ENCODE measurements at regions not wholly inside any gene's neighbourhood (a gene's known extent, or its start where the extent isn't known, plus 50 kb on each side); places are given as distances from the start of the nearest gene placed in this dataset.

GRCh38 chr12:58801986-58802385, 118.3 kb downstream of the LRIG3 start:
- POLR2A ChIA-PET = no interaction called here
- H3K4me3 ChIP-seq (ENCODE audit: low read length) = no peak overlapping the region
- H3K4me1 Mint-ChIP-seq (ENCODE audit: low read depth) = no peaks in the 10 kb centered on the region
- no peaks in the 10 kb centered on the region for H3K36me3 Mint-ChIP-seq (ENCODE audit: low read depth)
- H3K9me3 ChIP-seq (ENCODE audit: control insufficient read depth in 1 of 2, insufficient read depth in 1 of 2, low read length in 2 of 2) = peaks cover 0 to 4% of the 10 kb centered on the region in 2 experiments
- peaks cover 4% of the 10 kb centered on the region for H3K9me3 Mint-ChIP-seq
- H3K27ac Mint-ChIP-seq = no peak overlapping the region
- DNase-seq = no peak
- no peaks in the 10 kb centered on the region for H3K4me1 ChIP-seq (ENCODE audit: insufficient read depth, low read length)
- TF ChIP-seq, protein P1, sequence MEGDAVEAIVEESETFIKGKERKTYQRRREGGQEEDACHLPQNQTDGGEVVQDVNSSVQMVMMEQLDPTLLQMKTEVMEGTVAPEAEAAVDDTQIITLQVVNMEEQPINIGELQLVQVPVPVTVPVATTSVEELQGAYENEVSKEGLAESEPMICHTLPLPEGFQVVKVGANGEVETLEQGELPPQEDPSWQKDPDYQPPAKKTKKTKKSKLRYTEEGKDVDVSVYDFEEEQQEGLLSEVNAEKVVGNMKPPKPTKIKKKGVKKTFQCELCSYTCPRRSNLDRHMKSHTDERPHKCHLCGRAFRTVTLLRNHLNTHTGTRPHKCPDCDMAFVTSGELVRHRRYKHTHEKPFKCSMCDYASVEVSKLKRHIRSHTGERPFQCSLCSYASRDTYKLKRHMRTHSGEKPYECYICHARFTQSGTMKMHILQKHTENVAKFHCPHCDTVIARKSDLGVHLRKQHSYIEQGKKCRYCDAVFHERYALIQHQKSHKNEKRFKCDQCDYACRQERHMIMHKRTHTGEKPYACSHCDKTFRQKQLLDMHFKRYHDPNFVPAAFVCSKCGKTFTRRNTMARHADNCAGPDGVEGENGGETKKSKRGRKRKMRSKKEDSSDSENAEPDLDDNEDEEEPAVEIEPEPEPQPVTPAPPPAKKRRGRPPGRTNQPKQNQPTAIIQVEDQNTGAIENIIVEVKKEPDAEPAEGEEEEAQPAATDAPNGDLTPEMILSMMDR (IDR thresholded peaks at IDR 0.05) = no peak
- no peaks in the 10 kb centered on the region for H3K27me3 ChIP-seq (ENCODE audit: control insufficient read depth in 1 of 2, insufficient read depth in 2 of 2, low read length in 2 of 2)
- no peaks in the 10 kb centered on the region for H3K36me3 ChIP-seq (ENCODE audit: insufficient read depth, low read length)
- CTCF ChIA-PET = no interaction called here
- H3K27me3 Mint-ChIP-seq = no peaks in the 10 kb centered on the region
- intact Hi-C loops (cut with DNase I, micrococcal nuclease) = no loop called here
- H3K4me3 Mint-ChIP-seq = no peak overlapping the region
- no peak for ATAC-seq (ENCODE audit: poor library complexity)
- no peak overlapping the region for H3K27ac ChIP-seq (ENCODE audit: low read depth in 1 of 2, low read length in 2 of 2)

DNA sequence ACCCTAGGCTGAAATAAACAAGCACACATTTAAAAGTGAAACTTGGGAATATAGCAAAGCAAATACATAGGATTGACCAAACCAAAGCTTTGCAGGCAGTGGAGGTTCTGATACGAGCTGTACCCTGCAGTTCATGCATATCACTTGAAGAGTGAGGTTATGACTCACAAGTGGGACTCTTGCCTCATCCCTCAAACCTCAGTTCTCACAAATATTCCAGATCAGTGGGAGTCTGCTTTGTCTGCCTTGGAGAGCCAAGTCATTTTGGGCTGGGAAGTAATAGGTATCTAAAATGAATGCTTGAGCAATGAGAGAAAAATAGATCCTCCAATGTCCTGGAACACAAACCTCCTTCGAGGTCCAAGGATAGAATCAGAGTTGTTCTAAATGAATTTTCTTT, 116.4 kb downstream of the LRIG3 start:
- peaks cover 2% of the 10 kb centered on the region for H3K9me3 Mint-ChIP-seq
- ChIA-PET CTCF (no interaction called here), POLR2A (no interaction called here)
- ATAC-seq (ENCODE audit: poor library complexity) (no peak), DNase-seq (no peak)
- no peaks in the 10 kb centered on the region for H3K27me3 Mint-ChIP-seq
- Histone ChIP-seq H3K9me3 (ENCODE audit: control insufficient read depth in 1 of 2, insufficient read depth in 1 of 2, low read length in 2 of 2) (peaks cover 0 to 4% of the 10 kb centered on the region in 2 experiments), H3K27me3 (ENCODE audit: control insufficient read depth in 1 of 2, insufficient read depth in 2 of 2, low read length in 2 of 2) (no peaks in the 10 kb centered on the region), H3K4me3 (ENCODE audit: low read length) (no peak overlapping the region), H3K27ac (ENCODE audit: low read depth in 1 of 2, low read length in 2 of 2) (no peak overlapping the region), H3K4me1 (ENCODE audit: insufficient read depth, low read length) (no peaks in the 10 kb centered on the region), H3K36me3 (ENCODE audit: insufficient read depth, low read length) (no peaks in the 10 kb centered on the region)
- H3K4me1 Mint-ChIP-seq (ENCODE audit: low read depth) = no peaks in the 10 kb centered on the region
- intact Hi-C loops (cut with DNase I, micrococcal nuclease) = no loop called here
- no peaks in the 10 kb centered on the region for H3K36me3 Mint-ChIP-seq (ENCODE audit: low read depth)
- H3K27ac Mint-ChIP-seq = no peak overlapping the region
- TF ChIP-seq, protein P1 (IDR thresholded peaks at IDR 0.05) = no peak
- H3K4me3 Mint-ChIP-seq = no peak overlapping the region

- ATAC-seq (ENCODE audit: poor library complexity) (no peak), DNase-seq (no peak)
- no peak overlapping the region for H3K27ac Mint-ChIP-seq
- H3K9me3 Mint-ChIP-seq = no peaks in the 10 kb centered on the region
- H3K36me3 Mint-ChIP-seq (ENCODE audit: low read depth) = no peaks in the 10 kb centered on the region
- H3K36me3 ChIP-seq (ENCODE audit: insufficient read depth, low read length) = no peaks in the 10 kb centered on the region
- TF ChIP-seq, protein P1 (IDR thresholded peaks at IDR 0.05) = no peak
- intact Hi-C loops (cut with DNase I, micrococcal nuclease) = no loop called here
- no peak overlapping the region for H3K4me3 ChIP-seq (ENCODE audit: low read length)
- POLR2A ChIA-PET = no interaction called here
- no peak overlapping the region for H3K4me3 Mint-ChIP-seq
- no peaks in the 10 kb centered on the region for H3K27me3 ChIP-seq (ENCODE audit: control insufficient read depth in 1 of 2, insufficient read depth in 2 of 2, low read length in 2 of 2)
- H3K4me1 Mint-ChIP-seq (ENCODE audit: low read depth) = no peaks in the 10 kb centered on the region
- CTCF ChIA-PET = no interaction called here
- H3K27ac ChIP-seq (ENCODE audit: low read depth in 1 of 2, low read length in 2 of 2) = no peak overlapping the region
- H3K4me1 ChIP-seq (ENCODE audit: insufficient read depth, low read length) = no peaks in the 10 kb centered on the region
- peaks cover 0 to 4% of the 10 kb centered on the region in 2 experiments for H3K9me3 ChIP-seq (ENCODE audit: control insufficient read depth in 1 of 2, insufficient read depth in 1 of 2, low read length in 2 of 2)
- H3K27me3 Mint-ChIP-seq = no peaks in the 10 kb centered on the region
Observed at GRCh38 chr12:58804749-58805148, 115.6 kb downstream of the LRIG3 start.
